ENCODE measurements at regions not wholly inside any gene's neighbourhood (a gene's known extent, or its start where the extent isn't known, plus 50 kb on each side); places are given as distances from the start of the nearest gene placed in this dataset.

GRCh38 chr3:28986922-28987321 lies 293.9 kb upstream of the RBMS3 start:
- H3K79me2 ChIP-seq (ENCODE audit: low read depth), result no peaks in the 10 kb centered on the region
- H3K4me2 ChIP-seq, result no peak overlapping the region
- Mint-ChIP-seq H3K27ac (no peak overlapping the region), H3K9me3 (no peaks in the 10 kb centered on the region), H3K4me1 (no peaks in the 10 kb centered on the region), H3K36me3 (no peaks in the 10 kb centered on the region), H3K27me3 (ENCODE audit: insufficient read depth, low read depth) (no peaks in the 10 kb centered on the region), H3K4me3 (no peak overlapping the region)
- H4K20me1 ChIP-seq (ENCODE audit: low read depth), result no peaks in the 10 kb centered on the region
- H3K27me3 ChIP-seq, result no peaks in the 10 kb centered on the region
- H3K9ac ChIP-seq, result no peak overlapping the region
- no peak for DNase-seq (ENCODE audit: low spot score)
- TF ChIP-seq, protein P1, sequence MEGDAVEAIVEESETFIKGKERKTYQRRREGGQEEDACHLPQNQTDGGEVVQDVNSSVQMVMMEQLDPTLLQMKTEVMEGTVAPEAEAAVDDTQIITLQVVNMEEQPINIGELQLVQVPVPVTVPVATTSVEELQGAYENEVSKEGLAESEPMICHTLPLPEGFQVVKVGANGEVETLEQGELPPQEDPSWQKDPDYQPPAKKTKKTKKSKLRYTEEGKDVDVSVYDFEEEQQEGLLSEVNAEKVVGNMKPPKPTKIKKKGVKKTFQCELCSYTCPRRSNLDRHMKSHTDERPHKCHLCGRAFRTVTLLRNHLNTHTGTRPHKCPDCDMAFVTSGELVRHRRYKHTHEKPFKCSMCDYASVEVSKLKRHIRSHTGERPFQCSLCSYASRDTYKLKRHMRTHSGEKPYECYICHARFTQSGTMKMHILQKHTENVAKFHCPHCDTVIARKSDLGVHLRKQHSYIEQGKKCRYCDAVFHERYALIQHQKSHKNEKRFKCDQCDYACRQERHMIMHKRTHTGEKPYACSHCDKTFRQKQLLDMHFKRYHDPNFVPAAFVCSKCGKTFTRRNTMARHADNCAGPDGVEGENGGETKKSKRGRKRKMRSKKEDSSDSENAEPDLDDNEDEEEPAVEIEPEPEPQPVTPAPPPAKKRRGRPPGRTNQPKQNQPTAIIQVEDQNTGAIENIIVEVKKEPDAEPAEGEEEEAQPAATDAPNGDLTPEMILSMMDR (IDR thresholded peaks at IDR 0.05), result no peak
- TF ChIP-seq EZH2phosphoT487 (IDR thresholded peaks at IDR 0.05) (no peak), EZH2 (IDR thresholded peaks at IDR 0.05) (no peak)
- H3K36me3 ChIP-seq, result no peaks in the 10 kb centered on the region
- H3K4me3 ChIP-seq, result no peak overlapping the region
- no peak overlapping the region for H3K27ac ChIP-seq
- no peak overlapping the region for H2AFZ ChIP-seq (replicated peaks)
- H3K9me3 ChIP-seq (ENCODE audit: low read depth), result no peaks in the 10 kb centered on the region
- H3F3A ChIP-seq (ENCODE audit: low read depth), result no peaks in the 10 kb centered on the region
- no peaks in the 10 kb centered on the region for H3K4me1 ChIP-seq

- Histone ChIP-seq H3K4me2 (no peak overlapping the region), H3K9me3 (ENCODE audit: low read depth) (no peaks in the 10 kb centered on the region), H3F3A (ENCODE audit: low read depth) (peaks cover 7% of the 10 kb centered on the region), H4K20me1 (ENCODE audit: low read depth) (no peaks in the 10 kb centered on the region), H3K4me1 (peaks cover 6% of the 10 kb centered on the region), H3K27ac (no peak overlapping the region), H3K36me3 (no peaks in the 10 kb centered on the region), H3K79me2 (ENCODE audit: low read depth) (no peaks in the 10 kb centered on the region), H3K4me3 (no peak overlapping the region), H3K27me3 (no peaks in the 10 kb centered on the region), H2AFZ (replicated peaks) (no peak overlapping the region), H3K9ac (no peak overlapping the region)
- Mint-ChIP-seq H3K4me3 (no peak overlapping the region), H3K36me3 (no peaks in the 10 kb centered on the region), H3K27me3 (ENCODE audit: insufficient read depth, low read depth) (no peaks in the 10 kb centered on the region), H3K9me3 (peaks cover 1% of the 10 kb centered on the region), H3K4me1 (no peaks in the 10 kb centered on the region), H3K27ac (no peak overlapping the region)
- TF ChIP-seq EZH2 (IDR thresholded peaks at IDR 0.05) (no peak), EZH2phosphoT487 (IDR thresholded peaks at IDR 0.05) (no peak)
- TF ChIP-seq, protein P1 (IDR thresholded peaks at IDR 0.05), result no peak
- no peak for DNase-seq (ENCODE audit: low spot score)
Observed at GRCh38 chr3:28989646-28990089, 291.2 kb upstream of the RBMS3 start.

GRCh38 chr3:28994161-28994905 lies 286.5 kb upstream of the RBMS3 start:
- H3K4me1 Mint-ChIP-seq, result no peaks in the 10 kb centered on the region
- H3K27ac Mint-ChIP-seq, result no peak overlapping the region

More at GRCh38 chr3:28994161-28994905, 286.5 kb upstream of the RBMS3 start:
- H3K4me3 Mint-ChIP-seq, result no peak overlapping the region
- H3K27ac ChIP-seq, result no peak overlapping the region
- H3K27me3 ChIP-seq, result no peaks in the 10 kb centered on the region
- H3K4me2 ChIP-seq, result peak overlapping the region; percentile 33
- H3K79me2 ChIP-seq (ENCODE audit: low read depth), result no peaks in the 10 kb centered on the region
- peaks cover 9% of the 10 kb centered on the region for H3K4me1 ChIP-seq
- no peak for TF ChIP-seq EZH2phosphoT487 (IDR thresholded peaks at IDR 0.05)
- no peak for TF ChIP-seq EZH2 (IDR thresholded peaks at IDR 0.05)
- TF ChIP-seq, protein P1 (IDR thresholded peaks at IDR 0.05), result no peak
- no peak overlapping the region for H2AFZ ChIP-seq (replicated peaks)
- no peaks in the 10 kb centered on the region for H3K9me3 ChIP-seq (ENCODE audit: low read depth)
- H3K9me3 Mint-ChIP-seq, result peaks cover 7% of the 10 kb centered on the region
- H3K4me3 ChIP-seq, result no peak overlapping the region
- DNase-seq (ENCODE audit: low spot score), result peak; percentile 65
- no peak overlapping the region for H3K9ac ChIP-seq
- no peaks in the 10 kb centered on the region for H4K20me1 ChIP-seq (ENCODE audit: low read depth)
- H3K36me3 Mint-ChIP-seq, result peaks cover 1% of the 10 kb centered on the region
- H3F3A ChIP-seq (ENCODE audit: low read depth), result peaks cover 12% of the 10 kb centered on the region
- no peaks in the 10 kb centered on the region for H3K36me3 ChIP-seq
- H3K27me3 Mint-ChIP-seq (ENCODE audit: insufficient read depth, low read depth), result peaks cover 3% of the 10 kb centered on the region
